GM03348 (cell line): ENCODE measurements at regions not wholly inside any gene's neighbourhood (a gene's known extent, or its start where the extent isn't known, plus 50 kb on each side); places are given as distances from the start of the nearest gene placed in this dataset.
"Not testable (repeated sequence)": the region's sequence is repeated elsewhere in the genome, so short reads cannot be mapped to it uniquely, and the experiment has no call there.

ENCODE experiments used
- DNase-seq: peaks from one replicate; pipeline ENCODE4 v3.0.0; 2012; ENCODE audit warnings: low spot score

DNA sequence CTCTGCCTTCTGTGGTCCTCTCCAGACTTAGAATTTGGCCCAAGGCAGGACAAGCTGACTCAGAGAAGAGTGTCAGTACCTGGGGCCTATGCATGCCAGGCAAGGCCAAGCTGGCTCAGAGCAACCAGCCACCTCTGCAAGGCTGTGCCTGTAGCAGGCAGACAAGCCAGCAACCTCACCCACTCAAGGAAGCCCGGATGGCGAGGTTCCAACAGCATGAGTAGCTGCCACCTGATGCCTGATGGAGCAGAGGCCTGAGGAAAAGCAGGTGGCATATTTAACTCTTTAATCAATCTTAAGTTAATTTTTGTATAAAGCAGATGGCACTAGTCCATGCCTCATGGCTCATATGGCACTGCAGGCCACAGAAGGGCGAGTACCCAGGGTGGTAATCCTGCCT is 3595.8 kb upstream of the OR11H1 start:
- DNase-seq: not testable (repeated sequence)

DNA sequence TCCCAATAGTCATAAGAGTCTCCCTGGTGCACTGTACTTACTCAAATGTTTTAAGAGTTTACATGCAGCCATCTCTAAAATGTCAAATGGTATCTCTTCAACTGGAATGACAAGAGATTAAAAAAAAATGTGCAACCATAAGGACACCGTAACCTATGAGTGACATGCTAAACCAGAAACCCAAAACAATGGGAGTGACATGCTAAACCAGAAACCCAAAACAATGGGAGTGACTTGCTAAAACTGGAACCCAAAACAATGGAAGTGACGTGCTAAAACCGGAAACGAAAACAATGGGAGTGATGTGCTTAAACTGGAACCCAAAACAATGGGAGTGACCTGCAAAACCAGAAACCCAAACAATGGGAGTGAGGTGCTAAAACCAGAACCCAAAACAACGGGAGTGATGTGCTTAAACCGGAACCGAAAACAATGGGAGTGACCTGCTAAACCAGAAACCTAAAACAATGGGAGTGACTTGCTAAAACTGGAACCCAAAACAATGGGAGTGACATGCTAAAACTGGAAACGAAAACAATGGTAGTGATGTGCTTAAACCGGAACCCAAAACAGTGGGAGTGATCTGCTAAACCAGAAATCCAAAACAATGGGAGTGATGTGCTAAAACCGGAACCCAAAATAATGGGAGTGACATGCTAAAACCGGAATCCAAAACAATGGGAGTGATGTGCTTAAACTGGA is 3559.9 kb upstream of the OR11H1 start:
- DNase-seq: not testable (repeated sequence)

DNA sequence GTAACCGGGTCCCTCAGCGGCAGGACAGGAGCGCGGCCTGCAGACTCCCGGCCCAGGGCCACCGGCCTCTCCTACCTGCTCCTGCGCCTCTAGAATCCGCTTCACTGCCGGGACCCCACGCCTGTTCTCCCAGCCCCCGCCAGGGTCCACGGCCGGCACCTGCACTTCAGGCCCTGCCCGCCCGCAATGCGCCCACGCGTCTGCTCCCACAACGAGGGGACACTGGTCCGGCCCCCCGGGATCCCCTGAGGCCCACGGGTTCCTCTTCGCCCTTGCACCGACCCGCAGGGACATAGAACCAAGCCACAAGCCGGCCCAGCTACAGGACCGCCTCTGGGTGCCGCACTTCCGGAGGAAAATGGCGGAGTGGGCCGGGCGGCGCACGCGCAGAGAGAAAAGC is 3554.1 kb upstream of the OR11H1 start:
- DNase-seq: peak; percentile 0
